OCI-LY1 (cell line): ENCODE measurements at regions not wholly inside any gene's neighbourhood (a gene's known extent, or its start where the extent isn't known, plus 50 kb on each side); places are given as distances from the start of the nearest gene placed in this dataset.

Experiments
- H2AFZ ChIP-seq: fragments of 200-600 bp; sonication (generic), shearing (Covaris generic); 2 replicates; pipeline ENCODE4 v1.6.0; 2014; ENCODE audit warnings: antibody characterized with exemption, mild to moderate bottlenecking, low read length
- H3F3A ChIP-seq: fragments of 200-600 bp; sonication (generic), shearing (Covaris generic); 2 replicates; pipeline ENCODE4 v1.6.0; 2014; ENCODE audit warnings: mild to moderate bottlenecking, antibody characterized with exemption, low read length, moderate library complexity; ENCODE audit not compliant: insufficient read depth
- H3K27ac ChIP-seq: fragments of 200-600 bp; sonication (generic); 2 replicates; pipeline ENCODE4 v1.5.1; 2014; ENCODE audit warnings: low read length, mixed run types, mild to moderate bottlenecking, low read depth; ENCODE audit not compliant: poor library complexity, severe bottlenecking
- H3K27me3 ChIP-seq: fragments of 200-600 bp; sonication (generic); 2 replicates; pipeline ENCODE4 v1.6.0; 2014; ENCODE audit warnings: antibody characterized with exemption, mild to moderate bottlenecking, low read length, moderate library complexity; ENCODE audit not compliant: insufficient read depth
- H3K36me3 ChIP-seq: fragments of 200-600 bp; sonication (generic); 2 replicates; pipeline ENCODE4 v1.6.1; 2014; ENCODE audit warnings: mild to moderate bottlenecking, antibody characterized with exemption, low read length, moderate library complexity, mixed read lengths; ENCODE audit not compliant: insufficient read depth
- H3K4me1 ChIP-seq: fragments of 200-600 bp; sonication (generic); 2 replicates; pipeline ENCODE4 v1.5.1; 2014; ENCODE audit warnings: mild to moderate bottlenecking, low read length, moderate library complexity; ENCODE audit not compliant: insufficient read depth, severe bottlenecking
- H3K4me2 ChIP-seq: fragments of 200-600 bp; sonication (generic), shearing (Covaris generic); 2 replicates; pipeline ENCODE4 v1.6.1; 2014; ENCODE audit warnings: low read length
- H3K4me3 ChIP-seq: fragments of 200-600 bp; sonication (generic); 2 replicates; pipeline ENCODE4 v1.5.1; 2014; ENCODE audit warnings: low read length, low read depth, mild to moderate bottlenecking, mixed read lengths; ENCODE audit not compliant: poor library complexity, severe bottlenecking
- H3K79me2 ChIP-seq: fragments of 200-600 bp; shearing (Covaris generic); 2 replicates; pipeline ENCODE4 v1.6.1; 2016; ENCODE audit warnings: mixed run types, low read length, mixed read lengths; ENCODE audit not compliant: insufficient read depth
- H3K9ac ChIP-seq: fragments of 200-600 bp; sonication (generic), shearing (Covaris generic); 2 replicates; pipeline ENCODE4 v1.6.1; 2014; ENCODE audit warnings: mild to moderate bottlenecking, low read length, mixed read lengths
- H3K9me2 ChIP-seq: fragments of 200-600 bp; sonication (generic), shearing (Covaris generic); 2 replicates; pipeline ENCODE4 v1.6.1; 2014; ENCODE audit warnings: low read depth, mild to moderate bottlenecking, low read length, mixed read lengths
- H3K9me3 ChIP-seq: fragments of 200-600 bp; shearing (Covaris generic); 2 replicates; pipeline ENCODE4 v1.6.1; 2014; ENCODE audit warnings: low read length, mixed read lengths
- H4K20me1 ChIP-seq: fragments of 200-600 bp; sonication (generic), shearing (Covaris generic); 2 replicates; pipeline ENCODE4 v1.6.0; 2016; ENCODE audit warnings: mild to moderate bottlenecking, low read length; ENCODE audit not compliant: insufficient read depth
- CTCF ChIP-seq: fragments of 200-600 bp; sonication (generic), shearing (Covaris generic); IDR thresholded peaks from 2 replicates; pipeline ENCODE4 v1.5.1; 2017; ENCODE audit warnings: mild to moderate bottlenecking, antibody characterized with exemption, low read length, moderate library complexity, mixed read lengths
- EZH2 ChIP-seq: fragments of 200-600 bp; sonication (generic), shearing (Covaris generic); IDR thresholded peaks from 2 replicates; pipeline ENCODE4 v1.8.0; 2017; ENCODE audit warnings: borderline replicate concordance, mixed run types, mild to moderate bottlenecking, antibody characterized with exemption, low read length, moderate library complexity, mixed read lengths

DNA sequence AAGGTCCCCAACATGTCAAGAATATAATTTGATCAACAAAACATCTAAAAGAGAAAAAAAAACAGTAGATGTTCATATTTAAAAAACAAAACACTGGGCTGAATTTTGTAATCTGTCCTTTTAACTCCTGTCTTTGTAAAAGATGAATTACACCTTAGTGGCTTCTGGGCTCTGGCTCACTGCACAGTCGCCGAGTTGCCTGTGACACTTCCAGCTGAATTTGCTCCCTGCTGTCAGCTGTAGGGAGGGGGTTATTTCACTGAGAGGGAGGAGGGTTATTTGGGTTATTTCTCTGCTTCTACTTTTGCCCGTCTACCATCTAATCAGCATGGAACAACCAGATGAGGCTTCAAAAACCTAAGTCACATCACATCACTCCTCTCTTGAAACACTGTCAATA lies 193.0 kb upstream of the ZC3H12A start:
- no peak overlapping the region for H2AFZ ChIP-seq
- H3F3A ChIP-seq = no peaks in the 10 kb centered on the region
- H3K9me2 ChIP-seq = no peaks in the 10 kb centered on the region
- no peaks in the 10 kb centered on the region for H3K4me1 ChIP-seq
- no peak overlapping the region for H3K4me3 ChIP-seq
- no peaks in the 10 kb centered on the region; the same call in 1 of the 2 replicates for H3K27me3 ChIP-seq
- no peak overlapping the region for H3K9ac ChIP-seq
- no peaks in the 10 kb centered on the region for H3K79me2 ChIP-seq
- no peak for TF ChIP-seq EZH2
- TF ChIP-seq CTCF = no peak
- H3K4me2 ChIP-seq = no peak overlapping the region
- no peak overlapping the region for H3K27ac ChIP-seq
- no peaks in the 10 kb centered on the region for H3K36me3 ChIP-seq
- peaks cover 11% of the 10 kb centered on the region; the same call in 1 of the 2 replicates for H3K9me3 ChIP-seq
- no peaks in the 10 kb centered on the region for H4K20me1 ChIP-seq

- Histone ChIP-seq H3K4me1 (no peaks in the 10 kb centered on the region), H3F3A (no peaks in the 10 kb centered on the region), H3K9ac (no peak overlapping the region), H4K20me1 (no peaks in the 10 kb centered on the region), H3K4me2 (no peak overlapping the region), H3K36me3 (no peaks in the 10 kb centered on the region), H3K79me2 (no peaks in the 10 kb centered on the region), H3K9me2 (no peaks in the 10 kb centered on the region), H3K27ac (no peak overlapping the region), H3K9me3 (peaks cover 11% of the 10 kb centered on the region; the same call in 1 of the 2 replicates), H3K4me3 (no peak overlapping the region), H3K27me3 (no peaks in the 10 kb centered on the region; the same call in 1 of the 2 replicates), H2AFZ (no peak overlapping the region)
- TF ChIP-seq CTCF = no peak
- no peak for TF ChIP-seq EZH2
Observed at GRCh38 chr1:37282764-37283163, 191.6 kb upstream of the ZC3H12A start.

- peaks cover 11% of the 10 kb centered on the region; the same call in 1 of the 2 replicates for H3K9me3 ChIP-seq
- no peaks in the 10 kb centered on the region for H3K79me2 ChIP-seq
- no peaks in the 10 kb centered on the region for H3K36me3 ChIP-seq
- no peak overlapping the region for H3K4me2 ChIP-seq
- no peaks in the 10 kb centered on the region for H3K9me2 ChIP-seq
- H3F3A ChIP-seq = no peaks in the 10 kb centered on the region
- no peak overlapping the region for H2AFZ ChIP-seq
- no peaks in the 10 kb centered on the region for H4K20me1 ChIP-seq
- no peak for TF ChIP-seq EZH2
- no peak for TF ChIP-seq CTCF
- no peaks in the 10 kb centered on the region; the same call in 1 of the 2 replicates for H3K27me3 ChIP-seq
- H3K4me3 ChIP-seq = no peak overlapping the region
- no peak overlapping the region for H3K9ac ChIP-seq
- no peak overlapping the region for H3K27ac ChIP-seq
- H3K4me1 ChIP-seq = peaks cover 11% of the 10 kb centered on the region
Observed at GRCh38 chr1:37284053-37284452, 190.3 kb upstream of the ZC3H12A start.
